A549 (cell line): ENCODE measurements at regions not wholly inside any gene's neighbourhood (a gene's known extent, or its start where the extent isn't known, plus 50 kb on each side); places are given as distances from the start of the nearest gene placed in this dataset.

Experiments used
- MAX ChIP-seq: IDR thresholded peaks from 2 replicates; pipeline ENCODE4 v1.6.1; 2012
- POLR2A ChIP-seq: IDR thresholded peaks from 2 replicates; pipeline ENCODE4 v1.6.1; 2012; ENCODE audit warnings: mild to moderate bottlenecking, low read length
- TF ChIP-seq, protein P1 (sequence below): fragments of >200 bp; sonication (Bioruptor Twin); formaldehyde crosslinking; IDR thresholded peaks from 3 replicates; pipeline ENCODE4 v1.5.1; 2016
- TF ChIP-seq, protein P2 (sequence below): fragments of 450-650 bp; IDR thresholded peaks from 2 replicates; pipeline ENCODE4 v1.6.1; 2014; ENCODE audit warnings: antibody characterized with exemption

- TF ChIP-seq, protein P1, sequence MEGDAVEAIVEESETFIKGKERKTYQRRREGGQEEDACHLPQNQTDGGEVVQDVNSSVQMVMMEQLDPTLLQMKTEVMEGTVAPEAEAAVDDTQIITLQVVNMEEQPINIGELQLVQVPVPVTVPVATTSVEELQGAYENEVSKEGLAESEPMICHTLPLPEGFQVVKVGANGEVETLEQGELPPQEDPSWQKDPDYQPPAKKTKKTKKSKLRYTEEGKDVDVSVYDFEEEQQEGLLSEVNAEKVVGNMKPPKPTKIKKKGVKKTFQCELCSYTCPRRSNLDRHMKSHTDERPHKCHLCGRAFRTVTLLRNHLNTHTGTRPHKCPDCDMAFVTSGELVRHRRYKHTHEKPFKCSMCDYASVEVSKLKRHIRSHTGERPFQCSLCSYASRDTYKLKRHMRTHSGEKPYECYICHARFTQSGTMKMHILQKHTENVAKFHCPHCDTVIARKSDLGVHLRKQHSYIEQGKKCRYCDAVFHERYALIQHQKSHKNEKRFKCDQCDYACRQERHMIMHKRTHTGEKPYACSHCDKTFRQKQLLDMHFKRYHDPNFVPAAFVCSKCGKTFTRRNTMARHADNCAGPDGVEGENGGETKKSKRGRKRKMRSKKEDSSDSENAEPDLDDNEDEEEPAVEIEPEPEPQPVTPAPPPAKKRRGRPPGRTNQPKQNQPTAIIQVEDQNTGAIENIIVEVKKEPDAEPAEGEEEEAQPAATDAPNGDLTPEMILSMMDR = no peak
- TF ChIP-seq MAX = no peak
- TF ChIP-seq, protein P2, sequence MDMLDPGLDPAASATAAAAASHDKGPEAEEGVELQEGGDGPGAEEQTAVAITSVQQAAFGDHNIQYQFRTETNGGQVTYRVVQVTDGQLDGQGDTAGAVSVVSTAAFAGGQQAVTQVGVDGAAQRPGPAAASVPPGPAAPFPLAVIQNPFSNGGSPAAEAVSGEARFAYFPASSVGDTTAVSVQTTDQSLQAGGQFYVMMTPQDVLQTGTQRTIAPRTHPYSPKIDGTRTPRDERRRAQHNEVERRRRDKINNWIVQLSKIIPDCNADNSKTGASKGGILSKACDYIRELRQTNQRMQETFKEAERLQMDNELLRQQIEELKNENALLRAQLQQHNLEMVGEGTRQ = no peak
- no peak for TF ChIP-seq POLR2A
Measured at GRCh38 chr11:131094827-131095226, 178.5 kb upstream of the SNX19 start.
